ENCODE measurements at regions not wholly inside any gene's neighbourhood (a gene's known extent, or its start where the extent isn't known, plus 50 kb on each side); places are given as distances from the start of the nearest gene placed in this dataset.

DNA sequence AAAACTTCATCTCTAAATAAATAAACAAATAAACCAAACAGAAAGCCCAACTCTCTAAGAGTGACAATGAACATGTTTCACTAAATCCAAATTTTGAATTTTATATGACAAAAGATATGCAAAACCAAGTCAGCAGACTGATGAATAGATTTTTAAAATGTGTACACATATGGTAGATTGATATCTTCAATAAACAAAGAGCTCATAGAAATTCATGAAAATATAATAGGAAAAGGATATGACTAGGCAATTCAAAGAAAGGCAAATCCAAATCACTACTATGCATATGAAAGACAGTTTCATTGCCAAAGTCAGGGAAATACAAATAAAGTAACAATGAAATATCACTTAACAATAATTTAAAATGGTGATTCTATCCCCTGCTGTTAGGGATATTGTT, 63.7 kb upstream of the NBEA start:
- TF ChIP-seq POLR2A (IDR thresholded peaks at IDR 0.05; ENCODE audit: low read length) (no peak), GATA1 (IDR thresholded peaks at IDR 0.05; ENCODE audit: low read depth, low read length) (no peak)

Data from erythroblast (primary cell).